ENCODE measurements at regions not wholly inside any gene's neighbourhood (a gene's known extent, or its start where the extent isn't known, plus 50 kb on each side); places are given as distances from the start of the nearest gene placed in this dataset.

DNA sequence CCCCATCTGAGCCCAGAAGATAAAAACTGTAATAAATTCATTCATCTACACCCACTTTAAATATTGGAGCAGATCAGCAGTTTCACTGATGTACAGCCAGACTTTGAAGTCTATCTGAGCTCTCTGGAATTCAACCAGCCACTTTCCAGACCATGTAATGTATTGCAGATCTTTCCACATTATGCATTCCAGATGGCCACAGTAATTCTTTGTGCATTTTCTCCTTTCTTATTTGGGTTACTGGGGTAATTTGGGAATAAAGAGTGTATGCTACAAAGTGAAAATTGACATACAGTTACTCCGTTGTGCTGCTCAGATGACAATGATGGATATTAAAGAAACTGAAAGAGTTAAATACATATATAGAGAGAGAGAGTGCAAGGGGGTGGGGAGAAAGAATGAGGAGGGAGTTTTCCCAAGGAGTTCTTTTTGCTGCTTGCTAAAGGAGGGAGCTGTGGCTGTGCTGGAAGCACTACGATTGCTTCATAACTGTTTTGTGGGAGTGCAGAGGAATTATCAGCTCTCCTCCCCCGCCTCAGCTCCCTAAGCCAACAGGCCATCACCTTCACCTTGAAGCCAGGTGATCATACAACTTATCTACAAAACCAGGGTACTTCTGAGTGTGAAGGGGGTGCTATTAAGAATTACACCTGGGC lies 152.8 kb downstream of the GAS1 start:
- no peaks in the 10 kb centered on the region for H3K27me3 Mint-ChIP-seq
- no peaks in the 10 kb centered on the region for H3K4me1 Mint-ChIP-seq
- no peak for ATAC-seq (ENCODE audit: low read depth)
- POLR2A ChIA-PET: no interaction called here
- intact Hi-C loops (cut with micrococcal nuclease): no loop called here
- H3K9me3 Mint-ChIP-seq: no peaks in the 10 kb centered on the region
- H3K27ac Mint-ChIP-seq: no peak overlapping the region
- no peak overlapping the region for H3K4me3 Mint-ChIP-seq
- CTCF ChIA-PET: no interaction called here
- no peaks in the 10 kb centered on the region for H3K36me3 Mint-ChIP-seq (ENCODE audit: low read depth)
- no peak for DNase-seq
- TF ChIP-seq, protein P1, sequence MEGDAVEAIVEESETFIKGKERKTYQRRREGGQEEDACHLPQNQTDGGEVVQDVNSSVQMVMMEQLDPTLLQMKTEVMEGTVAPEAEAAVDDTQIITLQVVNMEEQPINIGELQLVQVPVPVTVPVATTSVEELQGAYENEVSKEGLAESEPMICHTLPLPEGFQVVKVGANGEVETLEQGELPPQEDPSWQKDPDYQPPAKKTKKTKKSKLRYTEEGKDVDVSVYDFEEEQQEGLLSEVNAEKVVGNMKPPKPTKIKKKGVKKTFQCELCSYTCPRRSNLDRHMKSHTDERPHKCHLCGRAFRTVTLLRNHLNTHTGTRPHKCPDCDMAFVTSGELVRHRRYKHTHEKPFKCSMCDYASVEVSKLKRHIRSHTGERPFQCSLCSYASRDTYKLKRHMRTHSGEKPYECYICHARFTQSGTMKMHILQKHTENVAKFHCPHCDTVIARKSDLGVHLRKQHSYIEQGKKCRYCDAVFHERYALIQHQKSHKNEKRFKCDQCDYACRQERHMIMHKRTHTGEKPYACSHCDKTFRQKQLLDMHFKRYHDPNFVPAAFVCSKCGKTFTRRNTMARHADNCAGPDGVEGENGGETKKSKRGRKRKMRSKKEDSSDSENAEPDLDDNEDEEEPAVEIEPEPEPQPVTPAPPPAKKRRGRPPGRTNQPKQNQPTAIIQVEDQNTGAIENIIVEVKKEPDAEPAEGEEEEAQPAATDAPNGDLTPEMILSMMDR (IDR thresholded peaks at IDR 0.05): no peak

DNA sequence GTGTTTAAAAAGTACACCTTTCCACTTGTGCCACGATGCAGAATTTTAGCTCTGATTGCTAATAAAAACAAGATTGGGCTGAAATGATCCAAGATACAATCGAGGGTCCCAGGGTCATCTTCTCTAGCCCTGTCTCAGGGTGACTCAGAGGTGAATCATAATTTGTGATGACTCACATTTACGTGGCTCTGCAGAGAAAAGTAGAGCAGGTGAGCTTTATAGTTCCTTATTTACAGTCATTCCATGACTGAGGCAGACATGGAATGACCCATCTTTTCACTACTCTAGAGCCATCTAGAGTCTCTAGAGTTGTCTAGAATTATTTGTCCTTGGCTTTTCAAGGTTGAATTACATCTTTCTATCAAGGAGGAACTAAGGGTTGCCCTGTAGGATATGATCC lies 155.2 kb downstream of the GAS1 start:
- TF ChIP-seq, protein P1 (IDR thresholded peaks at IDR 0.05): no peak
- no peak overlapping the region for H3K27ac Mint-ChIP-seq
- no peaks in the 10 kb centered on the region for H3K27me3 Mint-ChIP-seq
- no peaks in the 10 kb centered on the region for H3K9me3 Mint-ChIP-seq
- no peak overlapping the region for H3K4me3 Mint-ChIP-seq
- ChIA-PET CTCF (no interaction called here), POLR2A (no interaction called here)
- no peaks in the 10 kb centered on the region for H3K36me3 Mint-ChIP-seq (ENCODE audit: low read depth)
- ATAC-seq (ENCODE audit: low read depth): no peak
- no peak for DNase-seq
- no peaks in the 10 kb centered on the region for H3K4me1 Mint-ChIP-seq
- intact Hi-C loops (cut with micrococcal nuclease): no loop called here

DNA sequence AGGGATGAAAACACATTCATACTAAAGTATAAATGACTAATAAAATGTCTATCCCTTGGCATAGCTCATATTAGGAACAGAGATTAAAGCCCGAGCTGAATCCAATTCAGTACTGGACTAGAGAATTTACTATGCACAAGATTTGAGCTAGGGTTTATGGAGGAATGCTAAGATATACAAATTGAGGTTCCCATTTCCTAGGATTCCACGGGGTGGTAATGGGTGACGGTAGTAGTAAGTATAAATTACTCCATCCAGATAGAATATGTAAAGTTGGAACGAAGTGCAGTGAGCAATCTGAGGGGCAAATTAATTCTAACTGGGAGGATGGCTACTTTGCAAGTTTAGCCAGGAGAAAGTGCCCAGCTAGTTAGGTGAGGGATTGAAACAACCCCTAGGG lies 156.5 kb downstream of the GAS1 start:
- Mint-ChIP-seq H3K27me3 (no peaks in the 10 kb centered on the region), H3K4me3 (no peak overlapping the region), H3K27ac (no peak overlapping the region), H3K36me3 (ENCODE audit: low read depth) (no peaks in the 10 kb centered on the region), H3K4me1 (no peaks in the 10 kb centered on the region), H3K9me3 (no peaks in the 10 kb centered on the region)
- ChIA-PET POLR2A (no interaction called here), CTCF (no interaction called here)
- TF ChIP-seq, protein P1 (IDR thresholded peaks at IDR 0.05): no peak
- ATAC-seq (ENCODE audit: low read depth) (no peak), DNase-seq (no peak)
- intact Hi-C loops (cut with micrococcal nuclease): no loop called here

DNA sequence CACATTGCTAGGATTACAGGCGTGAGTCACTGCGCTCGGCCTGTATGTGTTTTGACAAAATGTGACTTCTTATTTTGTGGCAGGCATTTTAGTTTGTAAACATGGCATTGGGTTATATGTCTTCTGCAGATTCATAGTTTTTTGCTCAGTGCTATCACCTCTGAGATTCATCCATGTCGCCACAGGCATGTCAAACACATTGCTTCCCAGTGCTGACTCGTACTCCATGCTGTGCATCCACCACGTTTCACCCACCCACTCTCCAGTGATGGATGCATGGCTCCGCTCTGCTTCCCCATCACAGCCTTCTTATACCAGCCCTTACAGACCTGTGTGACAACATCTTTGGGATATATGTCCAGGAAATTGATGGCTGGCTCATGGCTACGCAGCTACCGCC lies 158.8 kb downstream of the GAS1 start:
- Mint-ChIP-seq H3K4me1 (no peaks in the 10 kb centered on the region), H3K9me3 (no peaks in the 10 kb centered on the region), H3K27ac (no peak overlapping the region), H3K4me3 (no peak overlapping the region), H3K36me3 (ENCODE audit: low read depth) (no peaks in the 10 kb centered on the region), H3K27me3 (peaks cover 1% of the 10 kb centered on the region)
- DNase-seq: no peak
- CTCF ChIA-PET: no interaction called here
- intact Hi-C loops (cut with micrococcal nuclease): no loop called here
- TF ChIP-seq, protein P1 (IDR thresholded peaks at IDR 0.05): no peak
- ATAC-seq (ENCODE audit: low read depth): no peak
- POLR2A ChIA-PET: no interaction called here

DNA sequence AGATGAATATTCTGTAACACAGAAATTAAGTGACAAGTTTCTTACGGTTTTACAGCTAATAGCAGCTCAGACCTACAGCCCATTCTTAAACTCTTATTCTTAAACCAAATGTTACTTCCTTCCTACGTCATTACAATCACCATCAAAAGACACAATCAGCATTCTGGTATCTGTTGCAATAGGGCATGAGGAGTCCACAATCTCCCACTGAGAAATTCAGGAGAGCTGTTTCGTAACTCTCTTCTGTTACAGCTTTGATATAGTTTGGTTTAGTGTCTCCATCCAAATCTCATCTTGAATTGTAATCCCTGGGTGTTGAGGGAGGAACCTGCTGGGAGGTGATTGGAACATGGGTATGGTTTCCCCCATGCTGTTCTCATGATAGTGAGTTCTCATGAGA lies 163.4 kb downstream of the GAS1 start:
- Mint-ChIP-seq H3K27ac (no peak overlapping the region), H3K4me3 (no peak overlapping the region), H3K4me1 (no peaks in the 10 kb centered on the region), H3K9me3 (no peaks in the 10 kb centered on the region), H3K27me3 (peaks cover 1% of the 10 kb centered on the region), H3K36me3 (ENCODE audit: low read depth) (no peaks in the 10 kb centered on the region)
- ChIA-PET POLR2A (no interaction called here), CTCF (no interaction called here)
- TF ChIP-seq, protein P1 (IDR thresholded peaks at IDR 0.05): no peak
- ATAC-seq (ENCODE audit: low read depth) (no peak), DNase-seq (no peak)
- intact Hi-C loops (cut with micrococcal nuclease): no loop called here
